SK-N-SH treated with all-trans-retinoic acid at 6 μM for 48 hours (cell line): ENCODE measurements at regions not wholly inside any gene's neighbourhood (a gene's known extent, or its start where the extent isn't known, plus 50 kb on each side); places are given as distances from the start of the nearest gene placed in this dataset.

Source experiments
- ATAC-seq: fragments of 200-7000 bp; cut with Tn5 transposase; 3 replicates; pipeline ENCODE4 v1.9.1; 2020; ENCODE audit warnings: mild to moderate bottlenecking, moderate library complexity
- ARNTL ChIP-seq: fragments of 450-650 bp; formaldehyde crosslinking; IDR thresholded peaks from 2 replicates; pipeline ENCODE4 v1.5.0; 2020; ENCODE audit warnings: low read depth, mild to moderate bottlenecking, moderate library complexity, borderline replicate concordance
- BACH2 ChIP-seq: fragments of 250-450 bp; sonication (Bioruptor Pico); IDR thresholded peaks from 2 replicates; pipeline ENCODE4 v1.9.0; 2021; ENCODE audit warnings: mild to moderate bottlenecking, borderline replicate concordance
- CREB5 ChIP-seq: fragments of 250-450 bp; sonication (Bioruptor Pico); IDR thresholded peaks from 2 replicates; pipeline ENCODE4 v1.5.1; 2020; ENCODE audit warnings: low read depth, mild to moderate bottlenecking, moderate library complexity
- CSDC2 ChIP-seq: fragments of 250-450 bp; sonication (Bioruptor Pico); IDR thresholded peaks from 2 replicates; pipeline ENCODE4 v1.5.0; 2020; ENCODE audit warnings: mild to moderate bottlenecking, moderate library complexity
- CSRNP3 ChIP-seq: fragments of 250-450 bp; sonication (Bioruptor Pico); IDR thresholded peaks from 2 replicates; pipeline ENCODE4 v1.5.1; 2021; ENCODE audit warnings: mild to moderate bottlenecking, moderate library complexity
- ESRRG ChIP-seq: fragments of 250-450 bp; sonication (Bioruptor Pico); IDR thresholded peaks from 2 replicates; pipeline ENCODE4 v1.6.1; 2021; ENCODE audit warnings: mild to moderate bottlenecking
- GLIS3 ChIP-seq: fragments of 250-450 bp; sonication (Bioruptor Pico); IDR thresholded peaks from 2 replicates; pipeline ENCODE4 v1.5.0; 2020; ENCODE audit warnings: mild to moderate bottlenecking, moderate library complexity
- ISL1 ChIP-seq: fragments of 250-450 bp; sonication (Bioruptor Pico); IDR thresholded peaks from 2 replicates; pipeline ENCODE4 v2.1.2; 2022; ENCODE audit warnings: mild to moderate bottlenecking, moderate library complexity
- OSR1 ChIP-seq: fragments of 250-450 bp; sonication (Bioruptor Pico); IDR thresholded peaks from 2 replicates; pipeline ENCODE4 v1.8.0; 2022; ENCODE audit warnings: moderate library complexity, mild to moderate bottlenecking, inconsistent platforms
- PATZ1 ChIP-seq: fragments of 250-450 bp; sonication (Bioruptor Pico); IDR thresholded peaks from 2 replicates; pipeline ENCODE4 v1.8.0; 2020; ENCODE audit warnings: mild to moderate bottlenecking, moderate library complexity, borderline replicate concordance
- POU6F1 ChIP-seq: fragments of 250-450 bp; sonication (Bioruptor Pico); IDR thresholded peaks from 2 replicates; pipeline ENCODE4 v1.8.0; 2021; ENCODE audit warnings: low read depth, mild to moderate bottlenecking, moderate library complexity, borderline replicate concordance
- PPARA ChIP-seq: fragments of 250-450 bp; sonication (Bioruptor Pico); IDR thresholded peaks from 2 replicates; pipeline ENCODE4 v1.5.0; 2020; ENCODE audit warnings: mild to moderate bottlenecking, borderline replicate concordance
- RARB ChIP-seq: fragments of 250-450 bp; sonication (Bioruptor Pico); IDR thresholded peaks from 2 replicates; pipeline ENCODE4 v1.8.0; 2021; ENCODE audit warnings: mild to moderate bottlenecking, moderate library complexity
- SNAI2 ChIP-seq: fragments of 250-450 bp; sonication (Bioruptor Pico); IDR thresholded peaks from 2 replicates; pipeline ENCODE4 v1.5.0; 2020; ENCODE audit warnings: mild to moderate bottlenecking, moderate library complexity
- TCF4 ChIP-seq: fragments of 250-450 bp; sonication (Bioruptor Pico); IDR thresholded peaks from 2 replicates; pipeline ENCODE4 v1.8.0; 2021; ENCODE audit warnings: mild to moderate bottlenecking, moderate library complexity, borderline replicate concordance
- TOX ChIP-seq: fragments of 250-450 bp; sonication (Bioruptor Pico); IDR thresholded peaks from 2 replicates; pipeline ENCODE4 v1.8.0; 2021; ENCODE audit warnings: mild to moderate bottlenecking, moderate library complexity, borderline replicate concordance
- TSHZ2 ChIP-seq: fragments of 250-450 bp; sonication (Bioruptor Pico); IDR thresholded peaks from 2 replicates; pipeline ENCODE4 v1.5.0; 2020; ENCODE audit warnings: mild to moderate bottlenecking, moderate library complexity
- ZC3H10 ChIP-seq: fragments of 250-450 bp; sonication (Bioruptor Pico); IDR thresholded peaks from 2 replicates; pipeline ENCODE4 v1.5.1; 2021; ENCODE audit warnings: mild to moderate bottlenecking, moderate library complexity
- ZFP3 ChIP-seq: fragments of 250-450 bp; sonication (Bioruptor Pico); IDR thresholded peaks from 2 replicates; pipeline ENCODE4 v1.5.0; 2020; ENCODE audit warnings: mild to moderate bottlenecking, moderate library complexity
- ZFP30 ChIP-seq: fragments of 450-650 bp; formaldehyde crosslinking; IDR thresholded peaks from 2 replicates; pipeline ENCODE4 v1.5.0; 2022; ENCODE audit warnings: mild to moderate bottlenecking, moderate library complexity
- ZNF565 ChIP-seq: fragments of 450-650 bp; formaldehyde crosslinking; conservative IDR thresholded peaks from 2 replicates; pipeline ENCODE4 v1.5.0; 2020; ENCODE audit warnings: low read depth, mild to moderate bottlenecking, moderate library complexity
- ZNF70 ChIP-seq: fragments of 450-650 bp; formaldehyde crosslinking; IDR thresholded peaks from 2 replicates; pipeline ENCODE4 v1.5.0; 2020; ENCODE audit warnings: mild to moderate bottlenecking, moderate library complexity
- ZNF8 ChIP-seq: fragments of 450-650 bp; formaldehyde crosslinking; IDR thresholded peaks from 2 replicates; pipeline ENCODE4 v1.5.0; 2020; ENCODE audit warnings: mild to moderate bottlenecking, moderate library complexity

- no peak for TF ChIP-seq GLIS3 (CRISPR knock-in tag)
- TF ChIP-seq TSHZ2 (CRISPR knock-in tag), result no peak
- TF ChIP-seq CREB5 (CRISPR knock-in tag), result no peak
- TF ChIP-seq ZNF8, result no peak
- TF ChIP-seq OSR1 (CRISPR knock-in tag), result no peak
- TF ChIP-seq PATZ1 (CRISPR knock-in tag), result no peak
- TF ChIP-seq ZNF70 (CRISPR knock-in tag), result no peak
- TF ChIP-seq PPARA (CRISPR knock-in tag), result no peak
- TF ChIP-seq ESRRG (CRISPR knock-in tag), result no peak
- no peak for TF ChIP-seq ARNTL (CRISPR knock-in tag)
- no peak for TF ChIP-seq CSDC2 (CRISPR knock-in tag)
- no peak for ATAC-seq
Observed at GRCh38 chr6:68575765-68576439, 59.2 kb upstream of the ADGRB3 start.

GRCh38 chr6:68572975-68573374 lies 62.1 kb upstream of the ADGRB3 start:
- TF ChIP-seq CSRNP3 (CRISPR knock-in tag) (no peak), ZNF8 (no peak), RARB (no peak), ZNF70 (CRISPR knock-in tag) (no peak), ZNF565 (CRISPR knock-in tag) (no peak), GLIS3 (CRISPR knock-in tag) (no peak), SNAI2 (CRISPR knock-in tag) (no peak), ZFP30 (no peak)
- no peak for ATAC-seq

GRCh38 chr6:68572525-68572924 lies 62.6 kb upstream of the ADGRB3 start:
- no peak for ATAC-seq
- TF ChIP-seq BACH2 (CRISPR knock-in tag) (no peak), ARNTL (CRISPR knock-in tag) (no peak), ESRRG (CRISPR knock-in tag) (no peak), OSR1 (CRISPR knock-in tag) (no peak)

- no peak for ATAC-seq
- no peak for TF ChIP-seq TCF4 (CRISPR knock-in tag)
- TF ChIP-seq ZFP30, result no peak
- no peak for TF ChIP-seq ISL1 (CRISPR knock-in tag)
- no peak for TF ChIP-seq ZNF565 (CRISPR knock-in tag)
- TF ChIP-seq CSDC2 (CRISPR knock-in tag), result no peak
- no peak for TF ChIP-seq TOX
- TF ChIP-seq ZNF8, result no peak
- no peak for TF ChIP-seq RARB
- no peak for TF ChIP-seq ZC3H10
- TF ChIP-seq ZFP3 (CRISPR knock-in tag), result no peak
- no peak for TF ChIP-seq POU6F1 (CRISPR knock-in tag)
- no peak for TF ChIP-seq PATZ1 (CRISPR knock-in tag)
- TF ChIP-seq BACH2 (CRISPR knock-in tag), result no peak
- TF ChIP-seq OSR1 (CRISPR knock-in tag), result no peak
- TF ChIP-seq ESRRG (CRISPR knock-in tag), result no peak
- TF ChIP-seq CREB5 (CRISPR knock-in tag), result no peak
- no peak for TF ChIP-seq SNAI2 (CRISPR knock-in tag)
Observed at GRCh38 chr6:68559716-68560115, 75.4 kb upstream of the ADGRB3 start.
